Tongue (tissue), 1 donor: ENCODE measurements at regions not wholly inside any gene's neighbourhood (a gene's known extent, or its start where the extent isn't known, plus 50 kb on each side); places are given as distances from the start of the nearest gene placed in this dataset.

Source experiments
- DNase-seq: peaks from one replicate; pipeline ENCODE4 v3.0.0-alpha.2; 2015

GRCh38 chr12:104858611-104859543, 99.2 kb downstream of the SLC41A2 start:
- DNase-seq: no peak

GRCh38 chr12:104856531-104856930, 101.6 kb downstream of the SLC41A2 start:
- no peak for DNase-seq

GRCh38 chr12:104855599-104855998, 102.5 kb downstream of the SLC41A2 start:
- DNase-seq: no peak

GRCh38 chr12:104852896-104853295, 105.2 kb downstream of the SLC41A2 start:
- no peak for DNase-seq

GRCh38 chr12:104852102-104852501, 106.0 kb downstream of the SLC41A2 start:
- no peak for DNase-seq

- DNase-seq: no peak
These were observed 107.3 kb downstream of the SLC41A2 start for GRCh38 chr12:104850781-104851180.

- DNase-seq: no peak
These were observed 111.9 kb downstream of the SLC41A2 start for GRCh38 chr12:104846056-104846767.

- DNase-seq: no peak
These were observed 114.0 kb downstream of the SLC41A2 start for GRCh38 chr12:104844123-104844522.

- DNase-seq: no peak
These were observed 117.8 kb downstream of the SLC41A2 start for GRCh38 chr12:104840262-104840661.

- DNase-seq: no peak
These were observed 122.8 kb downstream of the SLC41A2 start for GRCh38 chr12:104835317-104835716.

GRCh38 chr12:104834607-104835006, 123.5 kb downstream of the SLC41A2 start:
- DNase-seq: no peak

GRCh38 chr12:104833756-104834155, 124.3 kb downstream of the SLC41A2 start:
- DNase-seq: no peak

- no peak for DNase-seq
These were observed 130.1 kb downstream of the SLC41A2 start for GRCh38 chr12:104828015-104828414.

GRCh38 chr12:104827587-104827986, 130.5 kb downstream of the SLC41A2 start:
- DNase-seq: no peak

GRCh38 chr12:104825408-104825807, 132.7 kb downstream of the SLC41A2 start:
- no peak for DNase-seq

GRCh38 chr12:104823985-104824461, 134.1 kb downstream of the SLC41A2 start:
- DNase-seq: no peak

GRCh38 chr12:104822941-104823340, 135.1 kb downstream of the SLC41A2 start:
- DNase-seq: no peak

GRCh38 chr12:104816845-104817503, 141.1 kb downstream of the SLC41A2 start:
- no peak for DNase-seq

GRCh38 chr12:104815935-104816334, 142.2 kb downstream of the SLC41A2 start:
- DNase-seq: no peak

GRCh38 chr12:104814944-104815343, 143.1 kb downstream of the SLC41A2 start:
- no peak for DNase-seq
